ENCODE measurements at regions not wholly inside any gene's neighbourhood (a gene's known extent, or its start where the extent isn't known, plus 50 kb on each side); places are given as distances from the start of the nearest gene placed in this dataset.

DNA sequence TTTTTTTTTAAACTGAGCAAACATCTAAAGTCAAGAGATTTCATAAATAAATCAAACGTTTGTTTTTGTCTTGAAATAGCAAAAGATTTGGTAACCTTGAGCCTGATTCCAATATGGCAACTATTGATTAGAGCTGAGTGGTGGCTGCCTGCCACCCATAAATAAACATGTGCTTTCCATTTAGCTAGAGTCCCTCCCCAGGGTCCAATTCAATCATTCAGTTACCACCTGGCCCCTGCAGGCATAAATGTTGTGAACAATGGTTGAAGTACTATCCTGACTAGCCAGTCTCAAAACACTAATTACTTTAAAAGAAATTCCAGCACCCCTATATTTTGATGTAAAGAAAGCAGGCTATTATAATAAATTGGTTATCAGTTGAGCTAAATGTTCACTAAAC is 129.7 kb upstream of the GRIP1 start:
- TF ChIP-seq CTCF (IDR thresholded peaks at IDR 0.05) (no peak), POLR2A (IDR thresholded peaks at IDR 0.05) (no peak)
